ENCODE measurements at regions not wholly inside any gene's neighbourhood (a gene's known extent, or its start where the extent isn't known, plus 50 kb on each side); places are given as distances from the start of the nearest gene placed in this dataset.

GRCh38 chr4:187417721-187418120 lies 577.9 kb upstream of the ZFP42 start:
- no peaks in the 10 kb centered on the region for H3K36me3 ChIP-seq (ENCODE audit: insufficient read depth, low read length, poor library complexity, severe bottlenecking)
- no peak overlapping the region for H3K4me3 ChIP-seq (ENCODE audit: low read depth, low read length, poor library complexity, severe bottlenecking)
- H3K27ac ChIP-seq (ENCODE audit: low read depth, low read length, poor library complexity, severe bottlenecking), result no peak overlapping the region
- no TSS peak for BruUV-seq (replicated peaks)
- intact Hi-C loops (cut with micrococcal nuclease; ENCODE audit: unreplicated experiment), result no loop called here
- POLR2A ChIA-PET (ENCODE audit: low non-redundant PET), result no interaction called here
- CTCF ChIA-PET, result no interaction called here
- peaks cover 11% of the 10 kb centered on the region for H3K27me3 ChIP-seq (replicated peaks; ENCODE audit: insufficient read depth, low read depth, low read length, poor library complexity)
- no peak for TF ChIP-seq EZH2 (IDR thresholded peaks at IDR 0.05; ENCODE audit: borderline replicate concordance, low read depth, low read length, poor library complexity, severe bottlenecking)
- TF ChIP-seq, protein P1, sequence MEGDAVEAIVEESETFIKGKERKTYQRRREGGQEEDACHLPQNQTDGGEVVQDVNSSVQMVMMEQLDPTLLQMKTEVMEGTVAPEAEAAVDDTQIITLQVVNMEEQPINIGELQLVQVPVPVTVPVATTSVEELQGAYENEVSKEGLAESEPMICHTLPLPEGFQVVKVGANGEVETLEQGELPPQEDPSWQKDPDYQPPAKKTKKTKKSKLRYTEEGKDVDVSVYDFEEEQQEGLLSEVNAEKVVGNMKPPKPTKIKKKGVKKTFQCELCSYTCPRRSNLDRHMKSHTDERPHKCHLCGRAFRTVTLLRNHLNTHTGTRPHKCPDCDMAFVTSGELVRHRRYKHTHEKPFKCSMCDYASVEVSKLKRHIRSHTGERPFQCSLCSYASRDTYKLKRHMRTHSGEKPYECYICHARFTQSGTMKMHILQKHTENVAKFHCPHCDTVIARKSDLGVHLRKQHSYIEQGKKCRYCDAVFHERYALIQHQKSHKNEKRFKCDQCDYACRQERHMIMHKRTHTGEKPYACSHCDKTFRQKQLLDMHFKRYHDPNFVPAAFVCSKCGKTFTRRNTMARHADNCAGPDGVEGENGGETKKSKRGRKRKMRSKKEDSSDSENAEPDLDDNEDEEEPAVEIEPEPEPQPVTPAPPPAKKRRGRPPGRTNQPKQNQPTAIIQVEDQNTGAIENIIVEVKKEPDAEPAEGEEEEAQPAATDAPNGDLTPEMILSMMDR (conservative IDR thresholded peaks at IDR 0.05; ENCODE audit: low read depth, low read length), result no peak
- DNase-seq (ENCODE audit: low spot score), result no peak
- H3K9me3 ChIP-seq (ENCODE audit: low read depth, low read length, poor library complexity, severe bottlenecking), result no peaks in the 10 kb centered on the region
- H3K4me1 ChIP-seq (ENCODE audit: insufficient read depth, low read length, poor library complexity, severe bottlenecking), result no peaks in the 10 kb centered on the region

GRCh38 chr4:187422655-187423054 lies 572.9 kb upstream of the ZFP42 start:
- intact Hi-C loops (cut with micrococcal nuclease; ENCODE audit: unreplicated experiment), result no loop called here
- Histone ChIP-seq H3K27ac (ENCODE audit: low read depth, low read length, poor library complexity, severe bottlenecking) (no peak overlapping the region), H3K9me3 (ENCODE audit: low read depth, low read length, poor library complexity, severe bottlenecking) (no peaks in the 10 kb centered on the region), H3K36me3 (ENCODE audit: insufficient read depth, low read length, poor library complexity, severe bottlenecking) (no peaks in the 10 kb centered on the region), H3K4me1 (ENCODE audit: insufficient read depth, low read length, poor library complexity, severe bottlenecking) (no peaks in the 10 kb centered on the region), H3K4me3 (ENCODE audit: low read depth, low read length, poor library complexity, severe bottlenecking) (no peak overlapping the region), H3K27me3 (replicated peaks; ENCODE audit: insufficient read depth, low read depth, low read length, poor library complexity) (peaks cover 17% of the 10 kb centered on the region)
- ChIA-PET POLR2A (ENCODE audit: low non-redundant PET) (no interaction called here), CTCF (no interaction called here)
- no peak for TF ChIP-seq EZH2 (IDR thresholded peaks at IDR 0.05; ENCODE audit: borderline replicate concordance, low read depth, low read length, poor library complexity, severe bottlenecking)
- TF ChIP-seq, protein P1 (conservative IDR thresholded peaks at IDR 0.05; ENCODE audit: low read depth, low read length), result no peak
- no TSS peak for BruUV-seq (replicated peaks)
- DNase-seq (ENCODE audit: low spot score), result no peak

DNA sequence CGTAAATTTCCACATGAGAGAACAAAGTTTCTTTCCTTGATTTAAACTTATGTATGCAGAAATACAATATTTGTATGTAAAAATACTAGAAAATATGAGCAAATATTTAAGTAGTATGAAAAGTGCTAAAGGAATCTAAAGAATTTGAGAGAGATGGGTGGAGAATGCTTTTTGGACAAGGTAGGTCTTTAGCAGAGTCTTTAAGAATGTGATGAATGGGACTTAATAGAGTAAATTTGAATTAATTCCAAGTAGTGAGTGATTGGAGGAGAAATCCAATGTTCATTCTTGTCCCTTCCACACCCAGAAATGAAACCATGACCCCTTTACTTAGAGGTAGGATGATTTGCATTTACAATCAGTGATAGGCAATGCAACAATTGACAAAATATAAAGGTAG lies 570.9 kb upstream of the ZFP42 start:
- Histone ChIP-seq H3K4me1 (ENCODE audit: insufficient read depth, low read length, poor library complexity, severe bottlenecking) (no peaks in the 10 kb centered on the region), H3K27me3 (replicated peaks; ENCODE audit: insufficient read depth, low read depth, low read length, poor library complexity) (peaks cover 26% of the 10 kb centered on the region), H3K9me3 (ENCODE audit: low read depth, low read length, poor library complexity, severe bottlenecking) (no peaks in the 10 kb centered on the region), H3K27ac (ENCODE audit: low read depth, low read length, poor library complexity, severe bottlenecking) (no peak overlapping the region), H3K36me3 (ENCODE audit: insufficient read depth, low read length, poor library complexity, severe bottlenecking) (no peaks in the 10 kb centered on the region), H3K4me3 (ENCODE audit: low read depth, low read length, poor library complexity, severe bottlenecking) (no peak overlapping the region)
- ChIA-PET POLR2A (ENCODE audit: low non-redundant PET) (no interaction called here), CTCF (no interaction called here)
- TF ChIP-seq EZH2 (IDR thresholded peaks at IDR 0.05; ENCODE audit: borderline replicate concordance, low read depth, low read length, poor library complexity, severe bottlenecking), result no peak
- TF ChIP-seq, protein P1 (conservative IDR thresholded peaks at IDR 0.05; ENCODE audit: low read depth, low read length), result no peak
- intact Hi-C loops (cut with micrococcal nuclease; ENCODE audit: unreplicated experiment), result no loop called here
- BruUV-seq (replicated peaks), result no TSS peak
- DNase-seq (ENCODE audit: low spot score), result no peak

Measured in A673 (cell line).